ENCODE measurements at regions not wholly inside any gene's neighbourhood (a gene's known extent, or its start where the extent isn't known, plus 50 kb on each side); places are given as distances from the start of the nearest gene placed in this dataset.

- H3K4me3 Mint-ChIP-seq: no peak overlapping the region
- peaks cover 21% of the 10 kb centered on the region for H3K9me3 Mint-ChIP-seq
- H3K27ac Mint-ChIP-seq: no peak overlapping the region
Observed at GRCh38 chr1:163761898-163762297, 440.1 kb downstream of the NUF2 start.

DNA sequence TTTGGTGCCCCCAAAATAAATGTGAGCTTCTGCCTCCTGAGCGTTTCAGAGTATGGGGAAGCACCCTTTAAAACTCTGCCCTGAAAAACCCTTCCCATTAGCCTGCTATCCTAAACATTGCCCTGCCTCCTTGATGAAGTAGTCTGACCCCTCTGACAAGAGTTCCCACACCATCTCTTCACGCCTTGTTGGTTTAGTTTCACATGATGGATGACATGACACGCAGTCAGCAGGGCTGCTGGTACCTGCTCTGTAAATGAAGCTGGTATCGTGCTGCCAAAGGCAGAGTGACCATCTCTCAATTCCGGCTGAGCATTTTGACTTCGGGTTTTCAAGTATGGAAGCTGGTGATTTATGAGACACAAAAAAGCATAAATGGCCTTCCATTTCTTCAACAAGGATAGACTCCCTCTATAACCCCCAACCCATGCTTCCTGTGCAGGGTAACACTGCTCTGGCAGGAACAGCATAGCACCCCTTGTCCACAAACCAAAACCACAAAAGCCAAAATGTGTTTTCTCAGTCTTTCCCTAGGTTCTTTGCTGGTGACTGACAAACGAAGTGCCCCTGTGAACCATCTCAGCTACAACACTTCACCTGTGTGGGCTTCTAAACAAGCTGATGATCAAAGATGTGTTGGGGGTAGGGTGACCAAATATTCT, 444.6 kb downstream of the NUF2 start:
- Histone ChIP-seq H3K4me1 (ENCODE audit: insufficient read depth, low read length) (no peaks in the 10 kb centered on the region), H3K9me3 (ENCODE audit: control insufficient read depth in 1 of 2, insufficient read depth in 1 of 2, low read length in 2 of 2) (no peaks in the 10 kb centered on the region), H3K27ac (ENCODE audit: low read depth in 1 of 2, low read length in 2 of 2) (no peak overlapping the region), H3K27me3 (ENCODE audit: control insufficient read depth in 1 of 2, insufficient read depth in 2 of 2, low read length in 2 of 2) (no peaks in the 10 kb centered on the region), H3K4me3 (ENCODE audit: low read length) (no peak overlapping the region), H3K36me3 (ENCODE audit: insufficient read depth, low read length) (no peaks in the 10 kb centered on the region)
- Mint-ChIP-seq H3K36me3 (ENCODE audit: low read depth) (no peaks in the 10 kb centered on the region), H3K9me3 (peaks cover 3% of the 10 kb centered on the region), H3K27me3 (no peaks in the 10 kb centered on the region), H3K27ac (no peak overlapping the region), H3K4me3 (no peak overlapping the region), H3K4me1 (ENCODE audit: low read depth) (no peaks in the 10 kb centered on the region)
- POLR2A ChIA-PET: no interaction called here
- DNase-seq (no peak), ATAC-seq (ENCODE audit: poor library complexity) (no peak)
- intact Hi-C loops (cut with DNase I, micrococcal nuclease): no loop called here
- CTCF ChIA-PET: no interaction called here
- no peak for TF ChIP-seq CTCF (IDR thresholded peaks at IDR 0.05)

More at GRCh38 chr1:163761898-163762297, 440.1 kb downstream of the NUF2 start:
- Mint-ChIP-seq H3K36me3 (ENCODE audit: low read depth) (no peaks in the 10 kb centered on the region), H3K27me3 (no peaks in the 10 kb centered on the region), H3K4me1 (ENCODE audit: low read depth) (no peaks in the 10 kb centered on the region)
- H3K36me3 ChIP-seq (ENCODE audit: insufficient read depth, low read length): no peaks in the 10 kb centered on the region
- no peaks in the 10 kb centered on the region for H3K4me1 ChIP-seq (ENCODE audit: insufficient read depth, low read length)
- peaks cover 0 to 7% of the 10 kb centered on the region in 2 experiments for H3K9me3 ChIP-seq (ENCODE audit: control insufficient read depth in 1 of 2, insufficient read depth in 1 of 2, low read length in 2 of 2)
- H3K27me3 ChIP-seq (ENCODE audit: control insufficient read depth in 1 of 2, insufficient read depth in 2 of 2, low read length in 2 of 2): no peaks in the 10 kb centered on the region
- DNase-seq (no peak), ATAC-seq (ENCODE audit: poor library complexity) (no peak)
- no peak for TF ChIP-seq CTCF (IDR thresholded peaks at IDR 0.05)
- H3K27ac ChIP-seq (ENCODE audit: low read depth in 1 of 2, low read length in 2 of 2): no peak overlapping the region
- intact Hi-C loops (cut with DNase I, micrococcal nuclease): no loop called here
- H3K4me3 ChIP-seq (ENCODE audit: low read length): no peak overlapping the region
- ChIA-PET POLR2A (no interaction called here), CTCF (no interaction called here)

DNA sequence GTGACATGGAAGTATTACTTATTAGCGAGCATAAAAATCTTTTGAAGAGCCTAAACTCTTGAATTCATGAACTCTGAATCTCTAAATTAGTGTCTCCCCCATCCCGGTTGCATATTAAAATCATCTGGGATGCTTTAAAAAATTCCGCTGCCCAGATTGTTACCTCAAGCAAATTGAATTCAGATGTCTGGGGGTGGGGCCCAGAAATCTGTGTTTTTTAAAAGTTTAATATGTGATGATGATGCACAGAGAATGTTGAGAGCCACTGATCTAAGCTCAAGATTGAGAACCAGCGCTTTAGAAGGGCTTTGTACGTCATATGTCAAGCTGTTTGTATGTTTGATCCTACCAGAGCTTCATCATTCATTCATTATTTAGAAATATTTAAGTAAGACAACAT, 446.8 kb downstream of the NUF2 start:
- Mint-ChIP-seq H3K36me3 (ENCODE audit: low read depth) (no peaks in the 10 kb centered on the region), H3K9me3 (peaks cover 5% of the 10 kb centered on the region), H3K27ac (no peak overlapping the region), H3K4me3 (no peak overlapping the region), H3K27me3 (no peaks in the 10 kb centered on the region), H3K4me1 (ENCODE audit: low read depth) (no peaks in the 10 kb centered on the region)
- Histone ChIP-seq H3K27me3 (ENCODE audit: control insufficient read depth in 1 of 2, insufficient read depth in 2 of 2, low read length in 2 of 2) (no peaks in the 10 kb centered on the region), H3K4me1 (ENCODE audit: insufficient read depth, low read length) (no peaks in the 10 kb centered on the region), H3K36me3 (ENCODE audit: insufficient read depth, low read length) (no peaks in the 10 kb centered on the region), H3K4me3 (ENCODE audit: low read length) (no peak overlapping the region), H3K27ac (ENCODE audit: low read depth in 1 of 2, low read length in 2 of 2) (no peak overlapping the region), H3K9me3 (ENCODE audit: control insufficient read depth in 1 of 2, insufficient read depth in 1 of 2, low read length in 2 of 2) (no peaks in the 10 kb centered on the region)
- intact Hi-C loops (cut with DNase I, micrococcal nuclease): no loop called here
- DNase-seq: no peak
- ChIA-PET POLR2A (no interaction called here), CTCF (no interaction called here)
- no peak for ATAC-seq (ENCODE audit: poor library complexity)
- no peak for TF ChIP-seq CTCF (IDR thresholded peaks at IDR 0.05)
